ENCODE measurements at regions not wholly inside any gene's neighbourhood (a gene's known extent, or its start where the extent isn't known, plus 50 kb on each side); places are given as distances from the start of the nearest gene placed in this dataset.

DNA sequence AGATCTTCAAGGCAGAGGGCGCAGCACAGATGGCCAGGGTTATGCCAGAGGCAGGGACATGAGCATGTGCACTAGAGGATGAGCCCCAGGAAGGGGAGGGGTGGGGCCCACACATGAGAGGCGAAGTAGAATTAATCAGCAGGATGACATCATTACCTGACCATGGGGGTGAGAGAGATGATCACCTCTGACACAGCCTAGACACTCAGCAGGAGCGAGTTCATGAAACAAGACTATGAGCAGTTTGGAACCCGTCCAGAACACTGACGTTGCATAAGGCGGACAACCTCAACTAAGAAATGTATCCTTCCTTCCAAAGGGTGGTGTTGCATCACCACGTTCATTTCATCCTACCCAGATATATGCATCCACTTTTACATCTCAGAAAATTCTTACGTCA lies 446.7 kb upstream of the TENM3 start:
- DNase-seq (ENCODE audit: low spot score, unreplicated experiment), result no peak
- no peaks in the 10 kb centered on the region for H3K27me3 Mint-ChIP-seq
- H3K4me3 Mint-ChIP-seq (ENCODE audit: low read depth), result no peak overlapping the region
- no peaks in the 10 kb centered on the region for H3K4me1 Mint-ChIP-seq (ENCODE audit: low read depth)
- H3K27ac Mint-ChIP-seq, result no peak overlapping the region
- TF ChIP-seq, protein P1, sequence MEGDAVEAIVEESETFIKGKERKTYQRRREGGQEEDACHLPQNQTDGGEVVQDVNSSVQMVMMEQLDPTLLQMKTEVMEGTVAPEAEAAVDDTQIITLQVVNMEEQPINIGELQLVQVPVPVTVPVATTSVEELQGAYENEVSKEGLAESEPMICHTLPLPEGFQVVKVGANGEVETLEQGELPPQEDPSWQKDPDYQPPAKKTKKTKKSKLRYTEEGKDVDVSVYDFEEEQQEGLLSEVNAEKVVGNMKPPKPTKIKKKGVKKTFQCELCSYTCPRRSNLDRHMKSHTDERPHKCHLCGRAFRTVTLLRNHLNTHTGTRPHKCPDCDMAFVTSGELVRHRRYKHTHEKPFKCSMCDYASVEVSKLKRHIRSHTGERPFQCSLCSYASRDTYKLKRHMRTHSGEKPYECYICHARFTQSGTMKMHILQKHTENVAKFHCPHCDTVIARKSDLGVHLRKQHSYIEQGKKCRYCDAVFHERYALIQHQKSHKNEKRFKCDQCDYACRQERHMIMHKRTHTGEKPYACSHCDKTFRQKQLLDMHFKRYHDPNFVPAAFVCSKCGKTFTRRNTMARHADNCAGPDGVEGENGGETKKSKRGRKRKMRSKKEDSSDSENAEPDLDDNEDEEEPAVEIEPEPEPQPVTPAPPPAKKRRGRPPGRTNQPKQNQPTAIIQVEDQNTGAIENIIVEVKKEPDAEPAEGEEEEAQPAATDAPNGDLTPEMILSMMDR (IDR thresholded peaks at IDR 0.05; ENCODE audit: unreplicated experiment), result no peak
- H3K9me3 Mint-ChIP-seq (ENCODE audit: low read depth), result peaks cover 5% of the 10 kb centered on the region
- H3K36me3 Mint-ChIP-seq (ENCODE audit: insufficient read depth), result no peaks in the 10 kb centered on the region

DNA sequence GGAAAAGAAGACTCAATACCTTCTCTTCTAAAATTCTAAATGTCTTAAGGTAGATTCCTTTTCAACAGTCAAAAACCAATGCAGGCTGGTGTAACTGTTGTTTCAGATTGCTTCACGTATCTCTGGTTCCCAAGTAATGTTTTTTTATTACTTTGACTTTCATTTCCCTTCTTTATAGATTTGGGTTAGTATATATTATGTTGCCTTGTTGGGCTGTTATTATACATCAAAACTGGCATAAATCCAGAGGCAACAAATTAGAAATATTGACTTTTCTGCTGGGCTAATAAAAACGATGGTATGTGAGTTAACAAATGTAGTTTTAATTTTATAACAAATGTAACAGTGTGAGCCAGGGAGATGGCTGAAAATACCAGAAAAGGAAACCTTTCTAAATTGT lies 444.7 kb upstream of the TENM3 start:
- H3K4me3 Mint-ChIP-seq (ENCODE audit: low read depth), result no peak overlapping the region

GRCh38 chr4:181799561-181800069 lies 443.6 kb upstream of the TENM3 start:
- Mint-ChIP-seq H3K4me1 (ENCODE audit: low read depth) (no peaks in the 10 kb centered on the region), H3K36me3 (ENCODE audit: insufficient read depth) (no peaks in the 10 kb centered on the region), H3K9me3 (ENCODE audit: low read depth) (peaks cover 5% of the 10 kb centered on the region), H3K4me3 (ENCODE audit: low read depth) (no peak overlapping the region), H3K27ac (no peak overlapping the region), H3K27me3 (peaks cover 3% of the 10 kb centered on the region)
- no peak for DNase-seq (ENCODE audit: low spot score, unreplicated experiment)
- TF ChIP-seq, protein P1 (IDR thresholded peaks at IDR 0.05; ENCODE audit: unreplicated experiment), result no peak

More for the DNA sequence above, 444.7 kb upstream of the TENM3 start:
- no peaks in the 10 kb centered on the region for H3K4me1 Mint-ChIP-seq (ENCODE audit: low read depth)
- H3K27ac Mint-ChIP-seq, result no peak overlapping the region
- DNase-seq (ENCODE audit: low spot score, unreplicated experiment), result no peak
- TF ChIP-seq, protein P1 (IDR thresholded peaks at IDR 0.05; ENCODE audit: unreplicated experiment), result no peak
- no peaks in the 10 kb centered on the region for H3K27me3 Mint-ChIP-seq
- peaks cover 5% of the 10 kb centered on the region for H3K9me3 Mint-ChIP-seq (ENCODE audit: low read depth)
- no peaks in the 10 kb centered on the region for H3K36me3 Mint-ChIP-seq (ENCODE audit: insufficient read depth)

DNA sequence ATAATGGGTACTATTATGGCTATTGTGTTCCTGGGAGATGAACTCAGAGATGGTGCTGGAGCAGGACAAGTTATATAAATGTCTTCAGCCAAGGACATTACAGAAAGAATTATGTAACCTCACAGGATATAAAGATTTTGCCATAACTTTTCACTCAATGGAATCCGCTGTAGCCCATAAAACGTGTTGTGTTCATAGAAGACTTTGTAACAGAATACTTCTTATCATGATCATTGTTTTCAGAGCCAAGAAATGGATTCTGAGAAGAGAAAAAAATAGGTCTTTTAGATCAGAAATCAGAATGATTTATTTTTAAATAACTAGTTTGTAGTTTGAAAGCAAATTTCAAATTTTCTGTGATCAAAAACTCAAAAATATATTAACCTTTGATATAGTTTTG lies 441.0 kb upstream of the TENM3 start:
- H3K4me1 Mint-ChIP-seq (ENCODE audit: low read depth), result no peaks in the 10 kb centered on the region
- H3K4me3 Mint-ChIP-seq (ENCODE audit: low read depth), result no peak overlapping the region
- H3K9me3 Mint-ChIP-seq (ENCODE audit: low read depth), result no peaks in the 10 kb centered on the region
- H3K36me3 Mint-ChIP-seq (ENCODE audit: insufficient read depth), result no peaks in the 10 kb centered on the region
- no peak for DNase-seq (ENCODE audit: low spot score, unreplicated experiment)
- TF ChIP-seq, protein P1 (IDR thresholded peaks at IDR 0.05; ENCODE audit: unreplicated experiment), result no peak
- peaks cover 9% of the 10 kb centered on the region for H3K27me3 Mint-ChIP-seq
- no peak overlapping the region for H3K27ac Mint-ChIP-seq

DNA sequence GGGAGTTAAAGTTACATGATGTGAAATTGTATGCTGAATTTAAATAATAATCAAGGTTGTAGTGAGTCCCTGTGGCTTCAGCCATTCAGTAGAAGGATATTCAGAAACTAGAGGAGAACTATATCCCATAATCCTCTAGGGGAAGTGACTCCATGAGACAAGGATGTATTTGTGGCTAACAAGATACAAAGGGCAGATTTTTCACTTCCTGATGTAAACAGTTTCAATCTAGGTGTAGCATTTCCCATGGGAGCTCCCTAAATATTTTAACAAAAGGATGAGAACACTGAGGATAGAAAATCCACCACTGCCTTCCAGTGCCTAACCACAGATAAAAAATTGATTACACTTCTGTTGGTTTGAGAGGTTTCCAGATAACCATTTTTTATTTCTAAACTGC lies 435.4 kb upstream of the TENM3 start:
- H3K9me3 Mint-ChIP-seq (ENCODE audit: low read depth), result no peaks in the 10 kb centered on the region
- H3K27ac Mint-ChIP-seq, result no peak overlapping the region
- no peak overlapping the region for H3K4me3 Mint-ChIP-seq (ENCODE audit: low read depth)
- no peaks in the 10 kb centered on the region for H3K36me3 Mint-ChIP-seq (ENCODE audit: insufficient read depth)
- H3K4me1 Mint-ChIP-seq (ENCODE audit: low read depth), result no peaks in the 10 kb centered on the region
- DNase-seq (ENCODE audit: low spot score, unreplicated experiment), result no peak
- H3K27me3 Mint-ChIP-seq, result peaks cover 9% of the 10 kb centered on the region
- TF ChIP-seq, protein P1 (IDR thresholded peaks at IDR 0.05; ENCODE audit: unreplicated experiment), result no peak
